ENCODE measurements at regions not wholly inside any gene's neighbourhood (a gene's known extent, or its start where the extent isn't known, plus 50 kb on each side); places are given as distances from the start of the nearest gene placed in this dataset.

- no peak for ATAC-seq
- in situ Hi-C loops (cut with HindIII; ENCODE audit: low pct_unique_long_range_greater_than_20kb, low sequenced_read_pairs) (no loop called here), intact Hi-C loops (cut with micrococcal nuclease; ENCODE audit: unreplicated experiment) (no loop called here)
- ChIA-PET CTCF (no interaction called here), POLR2A (no interaction called here)
- H3K4me3 ChIP-seq (ENCODE audit: low read depth in 2 of 2, low read length in 2 of 2), result no peak overlapping the region
- no peaks in the 10 kb centered on the region for H3K9me3 ChIP-seq (ENCODE audit: control insufficient read depth, insufficient read depth, low read depth, low read length)
- H3K4me1 ChIP-seq (ENCODE audit: control insufficient read depth, insufficient read depth, low read length), result no peaks in the 10 kb centered on the region
- BruUV-seq (replicated peaks), result no TSS peak
- no peak for TF ChIP-seq POLR2AphosphoS5 (IDR thresholded peaks at IDR 0.05; ENCODE audit: low read depth, low read length)
- TF ChIP-seq REST (IDR thresholded peaks at IDR 0.05; ENCODE audit: insufficient read depth in 1 of 2, low read depth in 2 of 2, low read length in 1 of 2), result no peak
- no peak for TF ChIP-seq SIN3A (IDR thresholded peaks at IDR 0.05; ENCODE audit: borderline replicate concordance, insufficient read depth, low read depth, low read length)
- TF ChIP-seq, protein P1, sequence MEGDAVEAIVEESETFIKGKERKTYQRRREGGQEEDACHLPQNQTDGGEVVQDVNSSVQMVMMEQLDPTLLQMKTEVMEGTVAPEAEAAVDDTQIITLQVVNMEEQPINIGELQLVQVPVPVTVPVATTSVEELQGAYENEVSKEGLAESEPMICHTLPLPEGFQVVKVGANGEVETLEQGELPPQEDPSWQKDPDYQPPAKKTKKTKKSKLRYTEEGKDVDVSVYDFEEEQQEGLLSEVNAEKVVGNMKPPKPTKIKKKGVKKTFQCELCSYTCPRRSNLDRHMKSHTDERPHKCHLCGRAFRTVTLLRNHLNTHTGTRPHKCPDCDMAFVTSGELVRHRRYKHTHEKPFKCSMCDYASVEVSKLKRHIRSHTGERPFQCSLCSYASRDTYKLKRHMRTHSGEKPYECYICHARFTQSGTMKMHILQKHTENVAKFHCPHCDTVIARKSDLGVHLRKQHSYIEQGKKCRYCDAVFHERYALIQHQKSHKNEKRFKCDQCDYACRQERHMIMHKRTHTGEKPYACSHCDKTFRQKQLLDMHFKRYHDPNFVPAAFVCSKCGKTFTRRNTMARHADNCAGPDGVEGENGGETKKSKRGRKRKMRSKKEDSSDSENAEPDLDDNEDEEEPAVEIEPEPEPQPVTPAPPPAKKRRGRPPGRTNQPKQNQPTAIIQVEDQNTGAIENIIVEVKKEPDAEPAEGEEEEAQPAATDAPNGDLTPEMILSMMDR (IDR thresholded peaks at IDR 0.05), result no peak
- TF ChIP-seq TCF7L2 (IDR thresholded peaks at IDR 0.05; ENCODE audit: low read depth, low read length), result no peak
- DNase-seq (ENCODE audit: low read depth, low spot score), result no peak
- no peaks in the 10 kb centered on the region for H3K27me3 ChIP-seq (ENCODE audit: control insufficient read depth, insufficient read depth, low read length)
- H3K36me3 ChIP-seq (ENCODE audit: control insufficient read depth, insufficient read depth, low read length), result no peaks in the 10 kb centered on the region
- no peak overlapping the region for H3K27ac ChIP-seq (ENCODE audit: low read length)
Measured at GRCh38 chr5:98464737-98465330, 308.6 kb upstream of the RGMB start.

GRCh38 chr5:98468188-98468869, 305.1 kb upstream of the RGMB start:
- Histone ChIP-seq H3K4me3 (ENCODE audit: low read depth in 2 of 2, low read length in 2 of 2) (no peak overlapping the region), H3K9me3 (ENCODE audit: control insufficient read depth, insufficient read depth, low read depth, low read length) (no peaks in the 10 kb centered on the region), H3K36me3 (ENCODE audit: control insufficient read depth, insufficient read depth, low read length) (no peaks in the 10 kb centered on the region), H3K4me1 (ENCODE audit: control insufficient read depth, insufficient read depth, low read length) (no peaks in the 10 kb centered on the region), H3K27ac (ENCODE audit: low read length) (no peak overlapping the region), H3K27me3 (ENCODE audit: control insufficient read depth, insufficient read depth, low read length) (no peaks in the 10 kb centered on the region)
- no TSS peak for BruUV-seq (replicated peaks)
- ChIA-PET CTCF (no interaction called here), POLR2A (no interaction called here)
- TF ChIP-seq REST (IDR thresholded peaks at IDR 0.05; ENCODE audit: insufficient read depth in 1 of 2, low read depth in 2 of 2, low read length in 1 of 2), result no peak
- no peak for TF ChIP-seq POLR2AphosphoS5 (IDR thresholded peaks at IDR 0.05; ENCODE audit: low read depth, low read length)
- TF ChIP-seq SIN3A (IDR thresholded peaks at IDR 0.05; ENCODE audit: borderline replicate concordance, insufficient read depth, low read depth, low read length), result no peak
- TF ChIP-seq TCF7L2 (IDR thresholded peaks at IDR 0.05; ENCODE audit: low read depth, low read length), result no peak
- TF ChIP-seq, protein P1 (IDR thresholded peaks at IDR 0.05), result no peak
- in situ Hi-C loops (cut with HindIII; ENCODE audit: low pct_unique_long_range_greater_than_20kb, low sequenced_read_pairs), result no loop called here
- intact Hi-C loops (cut with micrococcal nuclease; ENCODE audit: unreplicated experiment), result no loop called here
- DNase-seq (ENCODE audit: low read depth, low spot score), result peak; percentile 78
- peak; percentile 75; the same call in 1 of the 2 replicates for ATAC-seq
